Transverse colon (tissue), 3 donors: ENCODE measurements at regions not wholly inside any gene's neighbourhood (a gene's known extent, or its start where the extent isn't known, plus 50 kb on each side); places are given as distances from the start of the nearest gene placed in this dataset.
"Not testable (repeated sequence)": the region's sequence is repeated elsewhere in the genome, so short reads cannot be mapped to it uniquely, and the experiment has no call there.

ENCODE experiments used
- POLR2A ChIP-seq: fragments of 450-650 bp; IDR thresholded peaks from one replicate; pipeline ENCODE4 v1.6.1; 2016; ENCODE audit warnings: antibody characterized with exemption, mild to moderate bottlenecking, moderate library complexity
- TF ChIP-seq, protein P1 (sequence below), 5 experiments: fragments of 200-600 bp in 3 of 5; fragments of 450-650 bp in 2 of 5; sonication (generic) in 3 of 5; IDR thresholded peaks; 1 replicate in 2 of 5; 2 replicates in 3 of 5; pipeline ENCODE4 v1.5.1; 2016 to 2017; ENCODE audit warnings: antibody characterized with exemption in 5 of 5, inconsistent platforms in 3 of 5, mild to moderate bottlenecking in 2 of 5, moderate library complexity in 1 of 5

DNA sequence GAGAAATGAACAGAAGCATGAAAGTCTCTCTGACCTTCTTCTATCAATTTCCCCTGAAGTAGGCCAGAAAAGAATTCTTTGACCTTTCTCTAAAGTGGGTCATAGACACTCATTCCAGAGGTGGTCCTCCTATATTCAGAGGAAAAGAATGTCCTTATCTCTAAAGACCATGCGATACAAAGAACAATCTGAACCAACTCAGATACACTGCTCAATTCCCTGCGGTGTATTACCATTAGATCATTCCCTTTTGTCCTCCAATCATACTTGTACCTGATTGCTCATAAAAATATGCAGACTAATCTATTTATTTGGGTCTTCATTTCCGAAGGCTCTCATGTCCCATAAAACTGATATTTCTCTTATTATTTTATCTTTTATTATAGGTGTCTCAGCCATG lies 652.4 kb upstream of the CHD1 start:
- TF ChIP-seq, protein P1, sequence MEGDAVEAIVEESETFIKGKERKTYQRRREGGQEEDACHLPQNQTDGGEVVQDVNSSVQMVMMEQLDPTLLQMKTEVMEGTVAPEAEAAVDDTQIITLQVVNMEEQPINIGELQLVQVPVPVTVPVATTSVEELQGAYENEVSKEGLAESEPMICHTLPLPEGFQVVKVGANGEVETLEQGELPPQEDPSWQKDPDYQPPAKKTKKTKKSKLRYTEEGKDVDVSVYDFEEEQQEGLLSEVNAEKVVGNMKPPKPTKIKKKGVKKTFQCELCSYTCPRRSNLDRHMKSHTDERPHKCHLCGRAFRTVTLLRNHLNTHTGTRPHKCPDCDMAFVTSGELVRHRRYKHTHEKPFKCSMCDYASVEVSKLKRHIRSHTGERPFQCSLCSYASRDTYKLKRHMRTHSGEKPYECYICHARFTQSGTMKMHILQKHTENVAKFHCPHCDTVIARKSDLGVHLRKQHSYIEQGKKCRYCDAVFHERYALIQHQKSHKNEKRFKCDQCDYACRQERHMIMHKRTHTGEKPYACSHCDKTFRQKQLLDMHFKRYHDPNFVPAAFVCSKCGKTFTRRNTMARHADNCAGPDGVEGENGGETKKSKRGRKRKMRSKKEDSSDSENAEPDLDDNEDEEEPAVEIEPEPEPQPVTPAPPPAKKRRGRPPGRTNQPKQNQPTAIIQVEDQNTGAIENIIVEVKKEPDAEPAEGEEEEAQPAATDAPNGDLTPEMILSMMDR (IDR thresholded peaks at IDR 0.05) = not testable (repeated sequence)
- not testable (repeated sequence) for TF ChIP-seq POLR2A
